ENCODE measurements at regions not wholly inside any gene's neighbourhood (a gene's known extent, or its start where the extent isn't known, plus 50 kb on each side); places are given as distances from the start of the nearest gene placed in this dataset.

DNA sequence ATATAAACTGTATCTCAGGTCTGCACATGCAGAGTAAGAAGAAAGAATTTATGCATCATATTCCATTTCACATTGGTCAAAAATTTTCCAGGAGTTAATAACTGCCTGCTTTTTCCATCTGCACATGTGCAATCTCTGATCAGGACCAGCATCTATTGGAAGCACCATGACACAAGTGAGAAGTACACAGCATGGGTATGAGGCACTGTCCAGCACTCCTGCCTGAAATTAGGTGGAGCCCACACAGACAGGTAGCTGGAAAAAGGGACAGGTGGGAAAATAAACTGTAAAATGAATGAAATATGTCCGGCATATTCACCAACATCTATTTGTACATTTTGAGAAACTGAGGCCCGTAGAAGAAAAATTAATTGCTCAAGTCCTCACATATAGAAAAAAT is 609.2 kb upstream of the NXPH2 start:
- TF ChIP-seq, protein P1, sequence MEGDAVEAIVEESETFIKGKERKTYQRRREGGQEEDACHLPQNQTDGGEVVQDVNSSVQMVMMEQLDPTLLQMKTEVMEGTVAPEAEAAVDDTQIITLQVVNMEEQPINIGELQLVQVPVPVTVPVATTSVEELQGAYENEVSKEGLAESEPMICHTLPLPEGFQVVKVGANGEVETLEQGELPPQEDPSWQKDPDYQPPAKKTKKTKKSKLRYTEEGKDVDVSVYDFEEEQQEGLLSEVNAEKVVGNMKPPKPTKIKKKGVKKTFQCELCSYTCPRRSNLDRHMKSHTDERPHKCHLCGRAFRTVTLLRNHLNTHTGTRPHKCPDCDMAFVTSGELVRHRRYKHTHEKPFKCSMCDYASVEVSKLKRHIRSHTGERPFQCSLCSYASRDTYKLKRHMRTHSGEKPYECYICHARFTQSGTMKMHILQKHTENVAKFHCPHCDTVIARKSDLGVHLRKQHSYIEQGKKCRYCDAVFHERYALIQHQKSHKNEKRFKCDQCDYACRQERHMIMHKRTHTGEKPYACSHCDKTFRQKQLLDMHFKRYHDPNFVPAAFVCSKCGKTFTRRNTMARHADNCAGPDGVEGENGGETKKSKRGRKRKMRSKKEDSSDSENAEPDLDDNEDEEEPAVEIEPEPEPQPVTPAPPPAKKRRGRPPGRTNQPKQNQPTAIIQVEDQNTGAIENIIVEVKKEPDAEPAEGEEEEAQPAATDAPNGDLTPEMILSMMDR (IDR thresholded peaks at IDR 0.05; ENCODE audit: borderline replicate concordance, extremely low read depth, low read length, poor library complexity, severe bottlenecking) = no peak
- TF ChIP-seq EZH2 (IDR thresholded peaks at IDR 0.05; ENCODE audit: borderline replicate concordance, low read depth, low read length, severe bottlenecking) = no peak

Measured in DND-41 (cell line).